Right ventricle myocardium superior (tissue), 1 donor: ENCODE measurements at regions not wholly inside any gene's neighbourhood (a gene's known extent, or its start where the extent isn't known, plus 50 kb on each side); places are given as distances from the start of the nearest gene placed in this dataset.

Experiments used
- ATAC-seq: fragments of 200-7000 bp; cut with Tn5 transposase; one replicate; pipeline ENCODE4 v1.9.1; 2020; ENCODE audit warnings: mild to moderate bottlenecking; ENCODE audit not compliant: poor library complexity
- DNase-seq: peaks from one replicate; pipeline ENCODE4 v3.0.0-alpha.2; 2020
- intact Hi-C: fragments of 100-400 bp; cut with DNase I; formaldehyde crosslinking; loops from one replicate; pipeline ENCODE4 v1.11.2; 2022
- donor health status: DM: no; HTN: yes; CAD: no; lungs with severe emphysema.

GRCh38 chr4:152269448-152270191, 266.3 kb downstream of the FBXW7 start:
- no peak for ATAC-seq
- intact Hi-C loops: no loop called here
- no peak for DNase-seq

GRCh38 chr4:152267811-152268210, 268.1 kb downstream of the FBXW7 start:
- intact Hi-C loops: no loop called here
- ATAC-seq (no peak), DNase-seq (no peak)

- no peak for ATAC-seq
- DNase-seq: no peak
- intact Hi-C loops: no loop called here
These were observed 268.9 kb downstream of the FBXW7 start for GRCh38 chr4:152266831-152267480.

GRCh38 chr4:152265149-152265621, 270.7 kb downstream of the FBXW7 start:
- ATAC-seq: peak; percentile 63
- intact Hi-C loops: no loop called here
- DNase-seq: no peak

- DNase-seq: no peak
- no peak for ATAC-seq
- intact Hi-C loops: no loop called here
These were observed 271.8 kb downstream of the FBXW7 start for GRCh38 chr4:152264106-152264505.

GRCh38 chr4:152259866-152260265, 276.0 kb downstream of the FBXW7 start:
- intact Hi-C loops: no loop called here
- no peak for DNase-seq
- ATAC-seq: no peak

- DNase-seq (no peak), ATAC-seq (no peak)
- intact Hi-C loops: no loop called here
These were observed 276.8 kb downstream of the FBXW7 start for GRCh38 chr4:152258804-152259708.

- intact Hi-C loops: no loop called here
- no peak for DNase-seq
- ATAC-seq: no peak
These were observed 277.5 kb downstream of the FBXW7 start for GRCh38 chr4:152258391-152258790.

- ATAC-seq: peak; percentile 27
- intact Hi-C loops: no loop called here
- no peak for DNase-seq
These were observed 278.3 kb downstream of the FBXW7 start for GRCh38 chr4:152257601-152258066.

GRCh38 chr4:152256996-152257395, 278.9 kb downstream of the FBXW7 start:
- no peak for DNase-seq
- intact Hi-C loops: no loop called here
- ATAC-seq: no peak

GRCh38 chr4:152255437-152255836, 280.5 kb downstream of the FBXW7 start:
- DNase-seq: no peak
- intact Hi-C loops: no loop called here
- ATAC-seq: peak; percentile 62

- intact Hi-C loops: no loop called here
- no peak for DNase-seq
- no peak for ATAC-seq
These were observed 287.5 kb downstream of the FBXW7 start for GRCh38 chr4:152248347-152248746.

- ATAC-seq (peak; percentile 76), DNase-seq (peak; percentile 69)
- intact Hi-C loops: no loop called here
These were observed 288.5 kb downstream of the FBXW7 start for GRCh38 chr4:152247271-152247975.

- ATAC-seq (no peak), DNase-seq (no peak)
- intact Hi-C loops: no loop called here
These were observed 289.2 kb downstream of the FBXW7 start for GRCh38 chr4:152246659-152247058.

- ATAC-seq: no peak
- intact Hi-C loops: no loop called here
These were observed 290.2 kb downstream of the FBXW7 start for GRCh38 chr4:152245680-152246079.

GRCh38 chr4:152244659-152245058, 291.2 kb downstream of the FBXW7 start:
- DNase-seq (no peak), ATAC-seq (no peak)
- intact Hi-C loops: no loop called here

More at GRCh38 chr4:152245680-152246079, 290.2 kb downstream of the FBXW7 start:
- no peak for DNase-seq

- ATAC-seq: peak; percentile 81
These were observed 291.8 kb downstream of the FBXW7 start for GRCh38 chr4:152243896-152244595.

GRCh38 chr4:152243206-152243605, 292.7 kb downstream of the FBXW7 start:
- DNase-seq (no peak), ATAC-seq (no peak)
- intact Hi-C loops: no loop called here

More at GRCh38 chr4:152243896-152244595, 291.8 kb downstream of the FBXW7 start:
- DNase-seq: peak; percentile 53
- intact Hi-C loops: no loop called here
